K562 (cell line): ENCODE measurements at regions not wholly inside any gene's neighbourhood (a gene's known extent, or its start where the extent isn't known, plus 50 kb on each side); places are given as distances from the start of the nearest gene placed in this dataset.

Experiments used
- ATAC-seq: fragments of 200-7000 bp; cut with Tn5 transposase; 3 replicates; pipeline ENCODE4 v1.9.1; 2020; ENCODE audit warnings: moderate library complexity
- BruUV-seq: library from RNA; stranded (reverse); fragments of 400-500 nt; replicated peaks from 2 replicates; lab custom pipeline; 2021; lab: Mats Ljungman, UMichigan
- CTCF ChIA-PET: fragments of 300-600 bp; formaldehyde crosslinking; extraction: SDS; loops from one replicate; lab custom pipeline; 2021; ENCODE audit warnings: low intra/inter-chr PET ratio; lab: Yijun Ruan, JAX
- POLR2A ChIA-PET: fragments of 300-600, 350-650 bp; sonication (Branson Sonifier 250); formaldehyde crosslinking; extraction: SDS; loops from one replicate; lab custom pipeline; 2021; ENCODE audit warnings: antibody characterized with exemption, inconsistent platforms; lab: Yijun Ruan, JAX
- DNase-seq, 4 experiments: peaks; one replicate each; pipeline versions ENCODE4 v3.0.0 to v3.0.0-alpha.2; 2011 to 2018; ENCODE audit warnings: low spot score in 3 of 4, mixed read lengths in 3 of 4; ENCODE audit errors: extremely low read depth in 1 of 4
- FAIRE-seq: peaks from 2 replicates; lab custom pipeline; 2011; peaks lifted over from hg19 to GRCh38; lab: Jason Lieb, UNC
- H2AFZ ChIP-seq: 2 replicates; pipeline ENCODE4 v1.6.0; 2011; ENCODE audit warnings: low read depth, low read length, control low read depth, inconsistent platforms
- H3K27ac ChIP-seq: fragments of 200-600 bp; 3 replicates; pipeline ENCODE4 v1.8.0; 2011; ENCODE audit warnings: low read depth, mild to moderate bottlenecking, control low read depth, inconsistent platforms, low read length, moderate library complexity, mixed read lengths; ENCODE audit errors: extremely low read depth
- H3K27me3 ChIP-seq, 2 experiments: fragments of 300-600 bp in 1 of 2; 2 replicates in 1 of 2; 3 replicates in 1 of 2; pipeline versions ENCODE4 v1.6.0 to v1.8.0; 2011; ENCODE audit warnings: inconsistent platforms in 2 of 2, low read length in 2 of 2, mild to moderate bottlenecking in 1 of 2, mixed read lengths in 1 of 2, moderate library complexity in 1 of 2; ENCODE audit not compliant: control insufficient read depth in 2 of 2, insufficient read depth in 2 of 2
- H3K36me3 ChIP-seq: fragments of 300-600 bp; 3 replicates; pipeline ENCODE4 v1.8.0; 2011; ENCODE audit warnings: mild to moderate bottlenecking, low read length, inconsistent platforms; ENCODE audit not compliant: control insufficient read depth, insufficient read depth
- H3K4me1 ChIP-seq, 2 experiments: fragments of 200-600 bp in 1 of 2; replicated peaks in 1 of 2; 2 replicates in 1 of 2; 3 replicates in 1 of 2; pipeline versions ENCODE4 v1.5.1 to v1.8.0; 2011; ENCODE audit warnings: inconsistent platforms in 2 of 2, low read length in 2 of 2, mild to moderate bottlenecking in 1 of 2, mixed read lengths in 1 of 2, moderate library complexity in 1 of 2; ENCODE audit not compliant: control insufficient read depth in 2 of 2, insufficient read depth in 2 of 2
- H3K4me2 ChIP-seq: 2 replicates; pipeline ENCODE4 v1.6.1; 2011; ENCODE audit warnings: low read length, control low read depth, inconsistent platforms, mixed read lengths; ENCODE audit not compliant: insufficient read depth
- H3K4me3 ChIP-seq: fragments of 200-600 bp; sonication (generic), shearing (Covaris generic); 2 replicates; pipeline ENCODE4 v1.5.1; 2016; ENCODE audit warnings: control low read depth, inconsistent platforms
- H3K79me2 ChIP-seq: fragments of 200-600 bp; 3 replicates; pipeline ENCODE4 v1.8.0; 2011; ENCODE audit warnings: low read length, inconsistent platforms; ENCODE audit not compliant: control insufficient read depth, insufficient read depth
- H3K9ac ChIP-seq, 2 experiments: 2 replicates each; pipeline versions ENCODE4 v1.6.0 to v1.6.1; 2011; ENCODE audit warnings: low read depth in 2 of 2, low read length in 2 of 2, control low read depth in 1 of 2, inconsistent platforms in 1 of 2, mild to moderate bottlenecking in 1 of 2, mixed read lengths in 1 of 2; ENCODE audit not compliant: insufficient read depth in 1 of 2
- H3K9me1 ChIP-seq: one replicate; pipeline ENCODE4 v1.6.0; 2011; ENCODE audit warnings: inconsistent platforms, mild to moderate bottlenecking, low read length, moderate library complexity; ENCODE audit not compliant: control insufficient read depth, insufficient read depth
- H3K9me3 ChIP-seq: replicated peaks from 2 replicates; pipeline ENCODE4 v1.5.1; 2011; ENCODE audit warnings: low read depth, low read length, inconsistent platforms; ENCODE audit not compliant: control insufficient read depth, insufficient read depth
- H4K20me1 ChIP-seq: replicated peaks from 2 replicates; pipeline ENCODE4 v1.6.1; 2011; ENCODE audit warnings: low read length, inconsistent platforms, mixed read lengths; ENCODE audit not compliant: control insufficient read depth, insufficient read depth
- NFIC ChIP-seq: fragments of 450-650 bp; IDR thresholded peaks from 2 replicates; pipeline ENCODE4 v1.6.1; 2017; ENCODE audit warnings: mild to moderate bottlenecking, inconsistent platforms
- NFIX ChIP-seq: fragments of 250-450 bp; sonication (Bioruptor Pico); IDR thresholded peaks from 2 replicates; pipeline ENCODE4 v1.4.0; 2020; ENCODE audit warnings: low read depth, mild to moderate bottlenecking, moderate library complexity
- ZBTB40 ChIP-seq, 2 experiments: fragments of 450-650 bp in 1 of 2; sonication (generic) in 1 of 2; formaldehyde crosslinking in 1 of 2; IDR thresholded peaks; 2 replicates each; pipeline versions ENCODE4 v1.7.1 to v1.9.0; 2016 to 2022; ENCODE audit warnings: inconsistent platforms in 1 of 2, mild to moderate bottlenecking in 1 of 2, missing genetic modification reagents in 1 of 2
- WGBS: fragments of 100-300 bp; shearing (Covaris generic); methylation state at CpG from one replicate; pipeline ENCODE4 v1.1.6; 2016; ENCODE audit warnings: low coverage, mixed read lengths; ENCODE audit not compliant: insufficient coverage; ENCODE audit errors: missing lambda C conversion rate; 5-methylcytosine and 5-hydroxymethylcytosine counted together
- in situ Hi-C: fragments of 300-500 bp; cut with MboI; formaldehyde crosslinking; loops from 4 replicates; pipeline ENCODE4 v1.15.0; 2018; ENCODE audit warnings: inconsistent platforms, mixed read lengths
- intact Hi-C: fragments of 100-400 bp; cut with micrococcal nuclease; formaldehyde crosslinking; loops from 2 replicates; pipeline ENCODE4 v1.14.2; 2022

GRCh38 chr1:80929868-80930508, 870.7 kb upstream of the ADGRL2 start:
- no peak overlapping the region for H3K9ac ChIP-seq
- ATAC-seq (no peak), DNase-seq (no peak), FAIRE-seq (no peak)
- H3K36me3 ChIP-seq: no peaks in the 10 kb centered on the region
- BruUV-seq: no TSS peak
- H3K4me1 ChIP-seq: no peaks in the 10 kb centered on the region
- no peak overlapping the region for H3K4me2 ChIP-seq
- ChIA-PET POLR2A (no interaction called here), CTCF (no interaction called here)
- no peak for TF ChIP-seq ZBTB40 (IDR thresholded peaks at IDR 0.05)
- TF ChIP-seq ZBTB40 (CRISPR knock-in tag; IDR thresholded peaks at IDR 0.05): no peak
- peak; percentile 55 for TF ChIP-seq NFIX
- peak; percentile 75 for TF ChIP-seq NFIC
- H3K27ac ChIP-seq: no peak overlapping the region
- no peaks in the 10 kb centered on the region for H3K79me2 ChIP-seq
- H3K9me3 ChIP-seq: no peaks in the 10 kb centered on the region; the same call in 1 of the 2 replicates
- WGBS: 0% methylated on average over 3 of the region's 3 CpGs
- no peak overlapping the region for H2AFZ ChIP-seq
- intact Hi-C loops: no loop called here
- H3K27me3 ChIP-seq: no peaks in the 10 kb centered on the region
- no peak overlapping the region for H3K4me3 ChIP-seq
- in situ Hi-C loops: no loop called here
- no peaks in the 10 kb centered on the region for H4K20me1 ChIP-seq
- H3K9me1 ChIP-seq: no peaks in the 10 kb centered on the region
